Ovary (tissue), 3 donors: ENCODE measurements at regions not wholly inside any gene's neighbourhood (a gene's known extent, or its start where the extent isn't known, plus 50 kb on each side); places are given as distances from the start of the nearest gene placed in this dataset.

ENCODE experiments used
- CTCF ChIP-seq, 3 donors: fragments of 450-650 bp in 2 of 3; fragments of 200-600 bp in 1 of 3; IDR thresholded peaks; one replicate each; pipeline versions ENCODE4 v1.5.1 to v1.8.0; 2016 to 2022; ENCODE audit warnings: antibody characterized with exemption in 3 of 3, mild to moderate bottlenecking in 1 of 3
- EP300 ChIP-seq: sonication (generic); formaldehyde crosslinking; IDR thresholded peaks from one replicate; pipeline ENCODE4 v1.6.1; 2017; ENCODE audit warnings: antibody characterized with exemption
- donor health status: DM: no; HTN: no; CAD: no.

GRCh38 chr12:115667116-115667515 is 610.4 kb downstream of the MED13L start:
- TF ChIP-seq EP300 (no peak), CTCF (IDR thresholded peaks at IDR 0.05) (no peak)
